K562 (cell line): ENCODE measurements at regions not wholly inside any gene's neighbourhood (a gene's known extent, or its start where the extent isn't known, plus 50 kb on each side); places are given as distances from the start of the nearest gene placed in this dataset.

Experiments used
- ATAC-seq: fragments of 200-7000 bp; cut with Tn5 transposase; 3 replicates; pipeline ENCODE4 v1.9.1; 2020; ENCODE audit warnings: moderate library complexity
- BruUV-seq: library from RNA; stranded (reverse); fragments of 400-500 nt; replicated peaks from 2 replicates; lab custom pipeline; 2021; lab: Mats Ljungman, UMichigan
- CTCF ChIA-PET: fragments of 300-600 bp; formaldehyde crosslinking; extraction: SDS; loops from one replicate; lab custom pipeline; 2021; ENCODE audit warnings: low intra/inter-chr PET ratio; lab: Yijun Ruan, JAX
- POLR2A ChIA-PET: fragments of 300-600, 350-650 bp; sonication (Branson Sonifier 250); formaldehyde crosslinking; extraction: SDS; loops from one replicate; lab custom pipeline; 2021; ENCODE audit warnings: antibody characterized with exemption, inconsistent platforms; lab: Yijun Ruan, JAX
- DNase-seq, 4 experiments: peaks; one replicate each; pipeline versions ENCODE4 v3.0.0 to v3.0.0-alpha.2; 2011 to 2018; ENCODE audit warnings: low spot score in 3 of 4, mixed read lengths in 3 of 4; ENCODE audit errors: extremely low read depth in 1 of 4
- FAIRE-seq: peaks from 2 replicates; lab custom pipeline; 2011; peaks lifted over from hg19 to GRCh38; lab: Jason Lieb, UNC
- H2AFZ ChIP-seq: 2 replicates; pipeline ENCODE4 v1.6.0; 2011; ENCODE audit warnings: low read depth, low read length, control low read depth, inconsistent platforms
- H3K27ac ChIP-seq: fragments of 200-600 bp; 3 replicates; pipeline ENCODE4 v1.8.0; 2011; ENCODE audit warnings: low read depth, mild to moderate bottlenecking, control low read depth, inconsistent platforms, low read length, moderate library complexity, mixed read lengths; ENCODE audit errors: extremely low read depth
- H3K27me3 ChIP-seq, 2 experiments: fragments of 300-600 bp in 1 of 2; 2 replicates in 1 of 2; 3 replicates in 1 of 2; pipeline versions ENCODE4 v1.6.0 to v1.8.0; 2011; ENCODE audit warnings: inconsistent platforms in 2 of 2, low read length in 2 of 2, mild to moderate bottlenecking in 1 of 2, mixed read lengths in 1 of 2, moderate library complexity in 1 of 2; ENCODE audit not compliant: control insufficient read depth in 2 of 2, insufficient read depth in 2 of 2
- H3K36me3 ChIP-seq: fragments of 300-600 bp; 3 replicates; pipeline ENCODE4 v1.8.0; 2011; ENCODE audit warnings: mild to moderate bottlenecking, low read length, inconsistent platforms; ENCODE audit not compliant: control insufficient read depth, insufficient read depth
- H3K4me1 ChIP-seq, 2 experiments: fragments of 200-600 bp in 1 of 2; replicated peaks in 1 of 2; 2 replicates in 1 of 2; 3 replicates in 1 of 2; pipeline versions ENCODE4 v1.5.1 to v1.8.0; 2011; ENCODE audit warnings: inconsistent platforms in 2 of 2, low read length in 2 of 2, mild to moderate bottlenecking in 1 of 2, mixed read lengths in 1 of 2, moderate library complexity in 1 of 2; ENCODE audit not compliant: control insufficient read depth in 2 of 2, insufficient read depth in 2 of 2
- H3K4me2 ChIP-seq: 2 replicates; pipeline ENCODE4 v1.6.1; 2011; ENCODE audit warnings: low read length, control low read depth, inconsistent platforms, mixed read lengths; ENCODE audit not compliant: insufficient read depth
- H3K4me3 ChIP-seq: fragments of 200-600 bp; sonication (generic), shearing (Covaris generic); 2 replicates; pipeline ENCODE4 v1.5.1; 2016; ENCODE audit warnings: control low read depth, inconsistent platforms
- H3K79me2 ChIP-seq: fragments of 200-600 bp; 3 replicates; pipeline ENCODE4 v1.8.0; 2011; ENCODE audit warnings: low read length, inconsistent platforms; ENCODE audit not compliant: control insufficient read depth, insufficient read depth
- H3K9ac ChIP-seq, 2 experiments: 2 replicates each; pipeline versions ENCODE4 v1.6.0 to v1.6.1; 2011; ENCODE audit warnings: low read depth in 2 of 2, low read length in 2 of 2, control low read depth in 1 of 2, inconsistent platforms in 1 of 2, mild to moderate bottlenecking in 1 of 2, mixed read lengths in 1 of 2; ENCODE audit not compliant: insufficient read depth in 1 of 2
- H3K9me1 ChIP-seq: one replicate; pipeline ENCODE4 v1.6.0; 2011; ENCODE audit warnings: inconsistent platforms, mild to moderate bottlenecking, low read length, moderate library complexity; ENCODE audit not compliant: control insufficient read depth, insufficient read depth
- H3K9me3 ChIP-seq: replicated peaks from 2 replicates; pipeline ENCODE4 v1.5.1; 2011; ENCODE audit warnings: low read depth, low read length, inconsistent platforms; ENCODE audit not compliant: control insufficient read depth, insufficient read depth
- H4K20me1 ChIP-seq: replicated peaks from 2 replicates; pipeline ENCODE4 v1.6.1; 2011; ENCODE audit warnings: low read length, inconsistent platforms, mixed read lengths; ENCODE audit not compliant: control insufficient read depth, insufficient read depth
- EP300 ChIP-seq: IDR thresholded peaks from 2 replicates; pipeline ENCODE4 v1.6.1; 2012; ENCODE audit warnings: low read length, improper control_type of control experiment
- FOXJ3 ChIP-seq: sonication (generic); formaldehyde crosslinking; IDR thresholded peaks from 2 replicates; pipeline ENCODE4 v1.4.0; 2020; ENCODE audit warnings: mild to moderate bottlenecking, missing genetic modification reagents
- KAT8 ChIP-seq: fragments of 450-650 bp; IDR thresholded peaks from 2 replicates; pipeline ENCODE4 v1.6.1; 2016; ENCODE audit warnings: low read depth, mild to moderate bottlenecking
- MAFK ChIP-seq: IDR thresholded peaks from 2 replicates; pipeline ENCODE4 v1.6.1; 2011; ENCODE audit warnings: low read length, improper control_type of control experiment
- NR2C2 ChIP-seq, 2 experiments: fragments of 200-800 bp in 1 of 2; sonication (Bioruptor generic) in 1 of 2; sonication (generic) in 1 of 2; formaldehyde crosslinking in 1 of 2; IDR thresholded peaks; 2 replicates each; pipeline versions ENCODE4 v1.6.1 to v1.8.0; 2016 to 2022; ENCODE audit warnings: mild to moderate bottlenecking in 1 of 2, missing compliant biosample characterization in 1 of 2, missing genetic modification characterization in 1 of 2, missing genetic modification reagents in 1 of 2
- POLR2B ChIP-seq: fragments of 450-650 bp; IDR thresholded peaks from 2 replicates; pipeline ENCODE4 v1.6.1; 2018; ENCODE audit warnings: low read depth; ENCODE audit not compliant: partially characterized antibody
- RBFOX2 ChIP-seq: fragments of 200-400 bp; formaldehyde crosslinking; IDR thresholded peaks from 2 replicates; pipeline ENCODE4 v1.6.1; 2017; ENCODE audit warnings: low read depth, mild to moderate bottlenecking, low read length, moderate library complexity
- SNIP1 ChIP-seq: fragments of 450-650 bp; IDR thresholded peaks from 2 replicates; pipeline ENCODE4 v1.7.1; 2017; ENCODE audit warnings: low read depth, mild to moderate bottlenecking
- TCF7 ChIP-seq: sonication (generic); IDR thresholded peaks from 2 replicates; pipeline ENCODE4 v1.6.1; 2016; ENCODE audit warnings: antibody characterized with exemption, borderline replicate concordance
- WGBS: fragments of 100-300 bp; shearing (Covaris generic); methylation state at CpG from one replicate; pipeline ENCODE4 v1.1.6; 2016; ENCODE audit warnings: low coverage, mixed read lengths; ENCODE audit not compliant: insufficient coverage; ENCODE audit errors: missing lambda C conversion rate; 5-methylcytosine and 5-hydroxymethylcytosine counted together
- in situ Hi-C: fragments of 300-500 bp; cut with MboI; formaldehyde crosslinking; loops from 4 replicates; pipeline ENCODE4 v1.15.0; 2018; ENCODE audit warnings: inconsistent platforms, mixed read lengths
- intact Hi-C: fragments of 100-400 bp; cut with micrococcal nuclease; formaldehyde crosslinking; loops from 2 replicates; pipeline ENCODE4 v1.14.2; 2022
- TF ChIP-seq, protein P1 (sequence below): fragments of 450-650 bp; IDR thresholded peaks from 2 replicates; pipeline ENCODE4 v1.6.1; 2016; ENCODE audit warnings: low read depth
- TF ChIP-seq, protein P2 (sequence below): sonication (generic); formaldehyde crosslinking; IDR thresholded peaks from 2 replicates; pipeline ENCODE4 v1.8.0; 2023; ENCODE audit warnings: mild to moderate bottlenecking, missing genetic modification reagents

DNA sequence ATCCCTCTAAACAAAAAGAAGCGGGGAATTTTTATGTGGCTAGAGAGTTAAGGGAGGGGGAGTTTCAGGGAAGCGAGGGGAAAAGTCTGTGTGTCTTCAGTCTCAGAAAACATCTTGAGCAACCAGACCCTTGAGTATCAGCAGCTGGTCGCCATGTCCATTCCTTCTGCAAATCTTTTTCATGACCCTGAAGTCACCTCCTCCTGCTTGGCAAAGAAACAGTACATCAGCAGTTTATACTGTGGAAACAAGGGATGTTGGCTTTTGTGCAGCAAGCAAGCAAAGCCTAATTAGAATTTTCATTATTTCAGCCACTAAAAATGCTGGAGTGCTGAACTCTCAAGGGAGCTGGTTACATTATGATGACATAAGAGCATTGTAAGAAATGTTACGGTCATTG lies 187.4 kb upstream of the SLC8A1 start:
- Histone ChIP-seq H3K36me3 (no peaks in the 10 kb centered on the region), H3K79me2 (no peaks in the 10 kb centered on the region), H4K20me1 (no peaks in the 10 kb centered on the region), H3K4me1 (no peaks in the 10 kb centered on the region), H3K4me2 (no peak overlapping the region), H3K9ac (no peak overlapping the region), H3K9me3 (0 out of 2 replicates have a peak, but pooled peaks cover 1% of the 10 kb centered on the region), H3K27me3 (no peaks in the 10 kb centered on the region), H2AFZ (no peak overlapping the region), H3K27ac (no peak overlapping the region), H3K4me3 (no peak overlapping the region), H3K9me1 (no peaks in the 10 kb centered on the region)
- 2% methylated on average over 4 of the region's 4 CpGs for whole genome bisulfite sequencing
- FAIRE-seq (no peak), ATAC-seq (no peak), DNase-seq (no peak)
- BruUV-seq, result no TSS peak
- in situ Hi-C loops (no loop called here), intact Hi-C loops (no loop called here)
- ChIA-PET POLR2A (no interaction called here), CTCF (no interaction called here)
- TF ChIP-seq MAFK, result no peak
- no peak for TF ChIP-seq KAT8
- TF ChIP-seq EP300, result no peak
- TF ChIP-seq POLR2B, result no peak
- TF ChIP-seq SNIP1, result no peak
- TF ChIP-seq NR2C2 (CRISPR knock-in tag; IDR thresholded peaks at IDR 0.05), result no peak
- no peak for TF ChIP-seq NR2C2 (tag; IDR thresholded peaks at IDR 0.05)
- TF ChIP-seq RBFOX2, result no peak
- no peak for TF ChIP-seq TCF7
- TF ChIP-seq, protein P1, sequence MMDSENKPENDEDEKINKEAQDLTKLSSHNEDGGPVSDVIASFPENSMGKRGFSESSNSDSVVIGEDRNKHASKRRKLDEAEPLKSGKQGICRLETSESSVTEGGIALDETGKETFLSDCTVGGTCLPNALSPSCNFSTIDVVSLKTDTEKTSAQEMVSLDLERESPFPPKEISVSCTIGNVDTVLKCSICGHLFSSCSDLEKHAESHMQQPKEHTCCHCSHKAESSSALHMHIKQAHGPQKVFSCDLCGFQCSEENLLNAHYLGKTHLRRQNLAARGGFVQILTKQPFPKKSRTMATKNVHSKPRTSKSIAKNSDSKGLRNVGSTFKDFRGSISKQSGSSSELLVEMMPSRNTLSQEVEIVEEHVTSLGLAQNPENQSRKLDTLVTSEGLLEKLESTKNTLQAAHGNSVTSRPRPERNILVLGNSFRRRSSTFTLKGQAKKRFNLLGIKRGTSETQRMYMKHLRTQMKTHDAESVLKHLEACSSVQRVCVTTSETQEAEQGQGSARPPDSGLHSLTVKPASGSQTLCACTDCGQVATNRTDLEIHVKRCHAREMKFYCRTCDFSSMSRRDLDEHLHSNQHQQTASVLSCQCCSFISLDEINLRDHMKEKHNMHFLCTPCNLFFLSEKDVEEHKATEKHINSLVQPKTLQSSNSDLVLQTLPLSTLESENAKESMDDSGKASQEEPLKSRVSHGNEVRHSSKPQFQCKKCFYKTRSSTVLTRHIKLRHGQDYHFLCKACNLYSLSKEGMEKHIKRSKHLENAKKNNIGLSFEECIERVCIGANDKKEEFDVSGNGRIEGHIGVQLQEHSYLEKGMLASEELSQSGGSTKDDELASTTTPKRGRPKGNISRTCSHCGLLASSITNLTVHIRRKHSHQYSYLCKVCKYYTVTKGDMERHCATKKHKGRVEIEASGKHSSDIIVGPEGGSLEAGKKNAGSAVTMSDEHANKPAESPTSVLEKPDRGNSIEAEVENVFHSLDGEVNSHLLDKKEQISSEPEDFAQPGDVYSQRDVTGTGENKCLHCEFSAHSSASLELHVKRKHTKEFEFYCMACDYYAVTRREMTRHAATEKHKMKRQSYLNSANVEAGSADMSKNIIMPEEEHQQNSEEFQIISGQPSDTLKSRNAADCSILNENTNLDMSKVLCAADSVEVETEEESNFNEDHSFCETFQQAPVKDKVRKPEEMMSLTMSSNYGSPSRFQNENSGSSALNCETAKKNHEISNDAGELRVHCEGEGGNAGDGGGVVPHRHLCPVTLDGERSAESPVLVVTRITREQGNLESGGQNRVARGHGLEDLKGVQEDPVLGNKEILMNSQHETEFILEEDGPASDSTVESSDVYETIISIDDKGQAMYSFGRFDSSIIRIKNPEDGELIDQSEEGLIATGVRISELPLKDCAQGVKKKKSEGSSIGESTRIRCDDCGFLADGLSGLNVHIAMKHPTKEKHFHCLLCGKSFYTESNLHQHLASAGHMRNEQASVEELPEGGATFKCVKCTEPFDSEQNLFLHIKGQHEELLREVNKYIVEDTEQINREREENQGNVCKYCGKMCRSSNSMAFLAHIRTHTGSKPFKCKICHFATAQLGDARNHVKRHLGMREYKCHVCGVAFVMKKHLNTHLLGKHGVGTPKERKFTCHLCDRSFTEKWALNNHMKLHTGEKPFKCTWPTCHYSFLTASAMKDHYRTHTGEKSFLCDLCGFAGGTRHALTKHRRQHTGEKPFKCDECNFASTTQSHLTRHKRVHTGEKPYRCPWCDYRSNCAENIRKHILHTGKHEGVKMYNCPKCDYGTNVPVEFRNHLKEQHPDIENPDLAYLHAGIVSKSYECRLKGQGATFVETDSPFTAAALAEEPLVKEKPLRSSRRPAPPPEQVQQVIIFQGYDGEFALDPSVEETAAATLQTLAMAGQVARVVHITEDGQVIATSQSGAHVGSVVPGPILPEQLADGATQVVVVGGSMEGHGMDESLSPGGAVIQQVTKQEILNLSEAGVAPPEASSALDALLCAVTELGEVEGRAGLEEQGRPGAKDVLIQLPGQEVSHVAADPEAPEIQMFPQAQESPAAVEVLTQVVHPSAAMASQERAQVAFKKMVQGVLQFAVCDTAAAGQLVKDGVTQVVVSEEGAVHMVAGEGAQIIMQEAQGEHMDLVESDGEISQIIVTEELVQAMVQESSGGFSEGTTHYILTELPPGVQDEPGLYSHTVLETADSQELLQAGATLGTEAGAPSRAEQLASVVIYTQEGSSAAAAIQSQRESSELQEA, result no peak
- no peak for TF ChIP-seq FOXJ3
- TF ChIP-seq, protein P2, sequence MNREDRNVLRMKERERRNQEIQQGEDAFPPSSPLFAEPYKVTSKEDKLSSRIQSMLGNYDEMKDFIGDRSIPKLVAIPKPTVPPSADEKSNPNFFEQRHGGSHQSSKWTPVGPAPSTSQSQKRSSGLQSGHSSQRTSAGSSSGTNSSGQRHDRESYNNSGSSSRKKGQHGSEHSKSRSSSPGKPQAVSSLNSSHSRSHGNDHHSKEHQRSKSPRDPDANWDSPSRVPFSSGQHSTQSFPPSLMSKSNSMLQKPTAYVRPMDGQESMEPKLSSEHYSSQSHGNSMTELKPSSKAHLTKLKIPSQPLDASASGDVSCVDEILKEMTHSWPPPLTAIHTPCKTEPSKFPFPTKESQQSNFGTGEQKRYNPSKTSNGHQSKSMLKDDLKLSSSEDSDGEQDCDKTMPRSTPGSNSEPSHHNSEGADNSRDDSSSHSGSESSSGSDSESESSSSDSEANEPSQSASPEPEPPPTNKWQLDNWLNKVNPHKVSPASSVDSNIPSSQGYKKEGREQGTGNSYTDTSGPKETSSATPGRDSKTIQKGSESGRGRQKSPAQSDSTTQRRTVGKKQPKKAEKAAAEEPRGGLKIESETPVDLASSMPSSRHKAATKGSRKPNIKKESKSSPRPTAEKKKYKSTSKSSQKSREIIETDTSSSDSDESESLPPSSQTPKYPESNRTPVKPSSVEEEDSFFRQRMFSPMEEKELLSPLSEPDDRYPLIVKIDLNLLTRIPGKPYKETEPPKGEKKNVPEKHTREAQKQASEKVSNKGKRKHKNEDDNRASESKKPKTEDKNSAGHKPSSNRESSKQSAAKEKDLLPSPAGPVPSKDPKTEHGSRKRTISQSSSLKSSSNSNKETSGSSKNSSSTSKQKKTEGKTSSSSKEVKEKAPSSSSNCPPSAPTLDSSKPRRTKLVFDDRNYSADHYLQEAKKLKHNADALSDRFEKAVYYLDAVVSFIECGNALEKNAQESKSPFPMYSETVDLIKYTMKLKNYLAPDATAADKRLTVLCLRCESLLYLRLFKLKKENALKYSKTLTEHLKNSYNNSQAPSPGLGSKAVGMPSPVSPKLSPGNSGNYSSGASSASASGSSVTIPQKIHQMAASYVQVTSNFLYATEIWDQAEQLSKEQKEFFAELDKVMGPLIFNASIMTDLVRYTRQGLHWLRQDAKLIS (CRISPR knock-in tag), result no peak
